ENCODE measurements at regions not wholly inside any gene's neighbourhood (a gene's known extent, or its start where the extent isn't known, plus 50 kb on each side); places are given as distances from the start of the nearest gene placed in this dataset.

GRCh38 chr3:110973263-110973895 lies 98.2 kb upstream of the NECTIN3 start:
- Histone ChIP-seq H3K4me3 (ENCODE audit: low read depth, low read length, poor library complexity, severe bottlenecking) (no peak overlapping the region), H3K4me1 (ENCODE audit: insufficient read depth, low read length, poor library complexity, severe bottlenecking) (no peaks in the 10 kb centered on the region), H3K27ac (ENCODE audit: low read depth, low read length, poor library complexity, severe bottlenecking) (no peak overlapping the region), H3K27me3 (replicated peaks; ENCODE audit: insufficient read depth, low read depth, low read length, poor library complexity) (no peaks in the 10 kb centered on the region), H3K36me3 (ENCODE audit: insufficient read depth, low read length, poor library complexity, severe bottlenecking) (no peaks in the 10 kb centered on the region), H3K9me3 (ENCODE audit: low read depth, low read length, poor library complexity, severe bottlenecking) (no peaks in the 10 kb centered on the region)
- ChIA-PET CTCF (no interaction called here), POLR2A (ENCODE audit: low non-redundant PET) (no interaction called here)
- DNase-seq (ENCODE audit: low spot score) = no peak
- TF ChIP-seq EZH2 (IDR thresholded peaks at IDR 0.05; ENCODE audit: borderline replicate concordance, low read depth, low read length, poor library complexity, severe bottlenecking) (no peak), CTCF (conservative IDR thresholded peaks at IDR 0.05; ENCODE audit: low read depth, low read length) (no peak)
- BruUV-seq (replicated peaks) = no TSS peak
- intact Hi-C loops (cut with micrococcal nuclease; ENCODE audit: unreplicated experiment) = no loop called here

- CTCF ChIA-PET = no interaction called here
- Histone ChIP-seq H3K27me3 (replicated peaks; ENCODE audit: insufficient read depth, low read depth, low read length, poor library complexity) (no peaks in the 10 kb centered on the region), H3K9me3 (ENCODE audit: low read depth, low read length, poor library complexity, severe bottlenecking) (no peaks in the 10 kb centered on the region), H3K27ac (ENCODE audit: low read depth, low read length, poor library complexity, severe bottlenecking) (no peak overlapping the region), H3K36me3 (ENCODE audit: insufficient read depth, low read length, poor library complexity, severe bottlenecking) (no peaks in the 10 kb centered on the region), H3K4me3 (ENCODE audit: low read depth, low read length, poor library complexity, severe bottlenecking) (no peak overlapping the region), H3K4me1 (ENCODE audit: insufficient read depth, low read length, poor library complexity, severe bottlenecking) (no peaks in the 10 kb centered on the region)
- intact Hi-C loops (cut with micrococcal nuclease; ENCODE audit: unreplicated experiment) = no loop called here
- no TSS peak for BruUV-seq (replicated peaks)
- POLR2A ChIA-PET (ENCODE audit: low non-redundant PET) = no interaction called here
- TF ChIP-seq CTCF (conservative IDR thresholded peaks at IDR 0.05; ENCODE audit: low read depth, low read length) = no peak
- TF ChIP-seq EZH2 (IDR thresholded peaks at IDR 0.05; ENCODE audit: borderline replicate concordance, low read depth, low read length, poor library complexity, severe bottlenecking) = no peak
- no peak for DNase-seq (ENCODE audit: low spot score)
Measured at GRCh38 chr3:110974902-110975301, 96.7 kb upstream of the NECTIN3 start.

GRCh38 chr3:110984456-110985250 lies 87.0 kb upstream of the NECTIN3 start:
- TF ChIP-seq CTCF (conservative IDR thresholded peaks at IDR 0.05; ENCODE audit: low read depth, low read length) (no peak), EZH2 (IDR thresholded peaks at IDR 0.05; ENCODE audit: borderline replicate concordance, low read depth, low read length, poor library complexity, severe bottlenecking) (no peak)
- Histone ChIP-seq H3K4me1 (ENCODE audit: insufficient read depth, low read length, poor library complexity, severe bottlenecking) (no peaks in the 10 kb centered on the region), H3K27me3 (replicated peaks; ENCODE audit: insufficient read depth, low read depth, low read length, poor library complexity) (no peaks in the 10 kb centered on the region), H3K36me3 (ENCODE audit: insufficient read depth, low read length, poor library complexity, severe bottlenecking) (no peaks in the 10 kb centered on the region), H3K9me3 (ENCODE audit: low read depth, low read length, poor library complexity, severe bottlenecking) (peaks cover 4% of the 10 kb centered on the region), H3K27ac (ENCODE audit: low read depth, low read length, poor library complexity, severe bottlenecking) (no peak overlapping the region), H3K4me3 (ENCODE audit: low read depth, low read length, poor library complexity, severe bottlenecking) (no peak overlapping the region)
- intact Hi-C loops (cut with micrococcal nuclease; ENCODE audit: unreplicated experiment) = no loop called here
- BruUV-seq (replicated peaks) = no TSS peak
- POLR2A ChIA-PET (ENCODE audit: low non-redundant PET) = no interaction called here
- CTCF ChIA-PET = no interaction called here
- no peak for DNase-seq (ENCODE audit: low spot score)

All from A673 (cell line).